GM19035 (cell line): ENCODE measurements at regions not wholly inside any gene's neighbourhood (a gene's known extent, or its start where the extent isn't known, plus 50 kb on each side); places are given as distances from the start of the nearest gene placed in this dataset.

Source experiments
- ATAC-seq: cut with Tn5 transposase; IDR thresholded peaks from one replicate; pipeline ENCODE4 v1.9.1; 2021; ENCODE audit not compliant: unreplicated experiment

- ATAC-seq: no peak
Observed at GRCh38 chr5:32984851-32985610, 273.9 kb downstream of the NPR3 start.

- ATAC-seq: no peak
Observed at GRCh38 chr5:32989815-32990214, 278.7 kb downstream of the NPR3 start.

DNA sequence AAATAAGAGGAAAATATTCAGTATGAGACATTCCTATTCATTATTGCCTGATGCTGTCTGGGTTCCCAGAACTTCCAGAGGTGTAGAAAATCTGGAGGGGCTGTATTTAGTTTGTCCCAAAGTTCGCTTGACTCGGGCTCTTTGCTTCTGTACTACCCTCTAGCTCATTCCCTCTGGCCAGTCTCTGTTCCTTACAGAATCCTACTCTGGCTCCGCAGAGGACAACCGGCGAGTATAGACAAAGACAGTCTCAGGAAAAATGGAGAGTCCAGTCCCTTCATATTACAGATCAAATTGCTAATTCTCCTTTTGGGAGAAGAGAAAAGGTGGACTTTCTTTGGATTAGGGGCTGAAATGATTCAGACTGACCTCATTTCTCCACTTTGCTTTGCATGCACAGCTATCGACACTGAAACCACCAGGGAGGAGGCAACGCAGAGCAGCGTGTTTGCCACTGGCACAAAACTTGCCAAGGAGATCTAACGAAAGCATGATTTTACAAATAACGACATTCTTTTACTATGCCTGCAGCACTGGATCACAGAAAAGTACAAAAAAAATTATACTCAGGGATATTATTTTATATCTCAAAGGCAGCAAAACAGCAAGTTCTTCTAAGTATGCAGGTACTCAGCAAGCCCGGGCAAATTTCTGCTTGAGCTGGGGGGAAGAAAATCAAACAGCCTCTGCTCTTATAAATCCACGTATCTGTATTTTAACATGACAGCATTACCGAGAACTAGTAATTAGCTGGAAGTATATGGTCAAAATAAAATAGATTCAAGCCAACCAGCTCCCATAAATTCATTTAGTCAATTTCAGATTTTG is 279.7 kb downstream of the NPR3 start:
- ATAC-seq: no peak

GRCh38 chr5:32991421-32991815 is 280.3 kb downstream of the NPR3 start:
- no peak for ATAC-seq

DNA sequence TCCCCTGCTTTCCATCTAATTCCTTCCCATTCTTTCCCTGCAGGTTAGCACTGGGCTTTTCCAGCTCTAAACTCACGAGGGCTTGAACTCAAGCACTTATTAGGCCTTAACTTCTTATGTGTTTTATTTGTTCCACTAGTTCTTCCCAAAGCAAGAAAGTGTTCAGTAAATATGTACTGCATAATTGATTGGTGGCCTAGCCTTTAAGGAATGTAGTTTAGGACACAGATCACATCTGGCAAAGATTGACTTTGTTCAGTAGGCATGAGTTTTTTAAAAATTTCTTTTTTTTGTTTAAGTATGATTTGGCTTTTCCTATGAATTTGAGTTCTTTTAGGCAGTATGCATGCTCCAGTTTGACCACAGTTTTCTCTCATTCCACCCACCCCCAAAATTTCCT is 285.2 kb downstream of the NPR3 start:
- ATAC-seq: no peak

DNA sequence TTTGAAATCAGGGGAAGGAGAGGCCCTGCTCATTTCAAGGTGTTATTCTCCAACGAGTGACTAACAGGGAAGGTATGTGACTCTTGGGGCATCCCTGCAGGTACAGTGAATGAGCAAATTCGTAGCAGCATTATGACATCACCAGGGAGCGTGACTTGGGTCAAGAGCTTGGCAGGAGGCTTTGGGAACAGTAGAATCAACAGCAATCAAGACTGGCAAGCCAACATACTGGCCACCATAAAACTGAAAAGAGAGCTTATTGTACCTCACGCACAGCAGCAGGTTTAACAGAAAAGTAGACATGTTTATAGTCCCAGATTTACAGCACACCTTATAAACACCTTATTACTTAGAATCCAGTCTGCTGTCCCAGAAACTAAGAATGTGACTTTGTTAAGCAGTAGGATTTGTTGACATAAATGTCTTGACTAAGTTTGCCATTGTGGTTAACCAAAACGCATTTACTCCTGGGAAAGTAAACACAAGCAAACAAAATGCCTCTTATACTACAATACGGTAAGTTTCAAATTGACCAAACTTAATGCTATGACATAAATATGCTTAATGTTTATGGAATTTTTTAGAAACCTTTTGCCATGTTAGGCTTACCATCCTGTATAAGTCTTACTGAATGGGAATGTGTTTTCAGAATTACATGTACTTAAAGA is 297.8 kb downstream of the NPR3 start:
- no peak for ATAC-seq

DNA sequence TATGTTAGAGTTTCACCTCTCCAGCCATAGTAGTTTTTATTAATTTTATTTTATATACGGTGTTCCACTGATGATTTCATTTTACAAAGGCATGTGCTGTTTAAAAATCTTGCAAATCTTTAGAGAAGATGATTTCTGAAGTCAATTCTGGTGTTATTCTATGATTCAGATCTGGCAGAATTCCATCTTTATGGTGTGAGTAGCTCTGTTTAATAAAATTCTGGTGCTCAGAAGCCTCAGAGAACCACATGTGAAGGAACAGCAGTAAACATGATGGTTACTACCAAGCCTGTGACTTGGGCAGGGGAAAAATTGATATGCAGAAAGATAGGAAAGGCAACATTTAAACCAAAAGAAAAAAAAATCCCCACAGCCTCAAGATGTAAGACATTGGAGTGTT is 299.7 kb downstream of the NPR3 start:
- no peak for ATAC-seq

DNA sequence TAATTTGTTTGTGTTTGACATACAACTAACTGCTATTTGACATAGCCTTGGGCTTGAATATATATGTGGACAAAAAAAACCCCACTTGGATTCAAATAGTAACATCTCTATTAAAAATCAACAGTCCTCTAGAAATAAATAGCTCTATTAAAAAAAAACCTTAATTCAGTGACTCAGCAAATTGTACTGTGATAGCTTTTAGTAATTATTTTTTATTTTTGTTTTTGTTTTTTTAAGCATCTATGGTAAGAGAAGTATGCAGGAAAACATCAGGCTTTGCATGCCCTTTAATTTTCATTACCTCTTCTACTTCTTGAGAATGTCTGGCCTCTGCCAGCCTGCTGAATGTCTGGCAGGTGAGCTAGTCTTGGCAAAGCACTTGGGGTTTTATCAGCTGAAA is 300.7 kb downstream of the NPR3 start:
- no peak for ATAC-seq

GRCh38 chr5:33023649-33024048 is 312.5 kb downstream of the NPR3 start:
- no peak for ATAC-seq

DNA sequence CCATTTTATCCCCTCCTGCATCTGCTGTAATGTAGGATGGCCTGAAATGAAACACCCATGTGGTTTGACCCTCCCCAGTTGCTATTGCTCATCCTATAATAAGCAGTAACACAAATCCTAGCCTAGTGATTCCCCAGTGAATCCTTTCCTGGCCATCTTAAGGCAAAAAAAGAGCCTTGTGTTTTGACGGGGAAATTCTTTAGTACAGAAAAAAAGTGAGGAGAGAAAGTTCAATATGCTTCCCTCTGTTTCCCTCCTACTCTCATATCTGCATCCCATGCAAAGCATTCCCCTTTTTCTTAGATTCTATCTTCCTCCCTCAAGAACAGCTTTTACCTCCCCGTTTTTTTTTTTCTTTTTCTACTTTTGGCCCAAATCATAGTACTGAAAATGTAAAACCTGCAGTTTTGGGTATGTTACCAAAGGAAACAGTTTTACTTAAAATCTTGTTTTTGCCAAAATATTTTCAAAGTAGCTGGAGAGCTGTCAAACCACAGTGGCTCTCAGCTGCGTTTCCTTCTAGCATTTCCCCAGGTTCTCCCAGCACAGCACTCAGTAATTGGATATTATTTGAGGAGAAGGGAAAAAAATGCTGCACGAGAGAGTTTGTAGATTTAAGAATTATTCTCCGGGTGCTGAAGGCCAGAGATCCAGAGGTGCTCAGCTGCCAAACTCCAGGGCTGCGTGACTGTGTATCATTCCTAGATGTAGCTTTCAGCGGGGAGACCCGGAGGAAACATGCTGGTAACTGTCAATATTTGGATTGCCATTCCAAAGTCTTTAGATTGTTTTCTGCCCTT is 321.4 kb downstream of the NPR3 start:
- ATAC-seq: no peak

- ATAC-seq: no peak
Observed at GRCh38 chr5:33033516-33033915, 322.4 kb downstream of the NPR3 start.

DNA sequence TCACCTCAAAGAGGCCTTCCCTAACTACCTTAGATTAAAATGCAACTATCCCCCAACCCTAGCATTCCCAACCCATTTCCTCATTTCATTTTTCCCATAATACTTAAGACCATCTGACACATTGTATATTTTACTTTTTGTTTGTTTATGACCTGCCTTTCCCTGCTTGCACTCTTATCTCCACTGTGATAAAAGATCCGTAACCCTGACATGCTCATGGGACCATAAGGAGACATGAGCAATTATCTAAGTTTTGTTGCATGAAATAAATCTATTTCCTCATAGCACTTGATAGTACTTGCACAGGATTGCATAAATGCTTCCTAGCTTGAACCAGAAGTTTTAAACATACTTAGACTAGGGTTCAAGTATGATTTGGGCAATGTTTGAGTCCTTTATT is 323.7 kb downstream of the NPR3 start:
- no peak for ATAC-seq

DNA sequence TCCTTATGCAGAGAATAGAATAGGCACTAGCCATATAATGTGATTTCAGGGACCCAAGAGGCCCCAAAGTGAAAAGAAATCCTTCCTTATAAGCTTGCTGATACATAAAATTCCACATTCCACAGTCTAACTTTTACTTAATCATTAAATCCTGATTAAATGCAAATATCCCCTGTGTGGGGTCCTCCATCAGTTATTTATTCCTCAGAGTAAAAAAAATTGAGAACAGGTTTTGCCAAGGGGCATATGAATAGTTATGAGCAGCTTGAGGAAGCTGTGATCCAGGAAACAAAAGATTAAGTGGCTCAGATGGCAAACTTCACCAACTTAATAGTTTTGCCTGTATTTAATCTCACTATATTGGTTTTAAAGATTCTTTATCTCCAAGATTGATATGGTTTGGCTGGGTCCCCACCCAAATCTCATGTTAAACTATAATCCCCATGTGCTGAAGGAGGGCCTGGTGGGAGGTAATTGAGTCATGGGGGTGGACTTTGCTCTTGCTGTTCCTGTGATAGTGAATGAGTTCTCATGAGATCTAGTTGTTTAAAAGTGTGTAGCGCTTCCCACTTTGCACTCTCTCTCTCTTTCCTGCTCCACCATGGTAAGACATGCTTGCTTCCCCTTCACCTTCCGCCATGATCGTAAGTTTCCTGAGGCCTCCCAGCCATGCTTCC is 324.9 kb downstream of the NPR3 start:
- no peak for ATAC-seq

DNA sequence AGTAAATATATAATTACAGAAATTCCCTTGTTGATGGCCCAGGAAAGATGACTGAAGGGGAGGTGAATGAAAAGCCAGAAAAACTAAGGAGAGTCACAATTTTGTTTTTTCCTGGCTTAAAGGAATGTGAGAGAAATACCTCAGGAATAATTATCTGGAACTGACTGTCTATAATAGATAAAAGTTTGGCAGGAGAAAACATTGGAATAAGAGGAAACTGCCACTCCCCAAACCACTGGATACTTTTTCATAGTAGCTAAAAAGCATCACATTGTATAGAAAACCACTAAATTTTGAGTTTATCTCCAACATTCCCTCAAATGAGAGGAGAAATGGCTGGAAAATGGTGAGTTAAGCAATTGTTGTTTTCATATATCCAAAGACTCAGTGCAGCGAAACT is 326.0 kb downstream of the NPR3 start:
- no peak for ATAC-seq

DNA sequence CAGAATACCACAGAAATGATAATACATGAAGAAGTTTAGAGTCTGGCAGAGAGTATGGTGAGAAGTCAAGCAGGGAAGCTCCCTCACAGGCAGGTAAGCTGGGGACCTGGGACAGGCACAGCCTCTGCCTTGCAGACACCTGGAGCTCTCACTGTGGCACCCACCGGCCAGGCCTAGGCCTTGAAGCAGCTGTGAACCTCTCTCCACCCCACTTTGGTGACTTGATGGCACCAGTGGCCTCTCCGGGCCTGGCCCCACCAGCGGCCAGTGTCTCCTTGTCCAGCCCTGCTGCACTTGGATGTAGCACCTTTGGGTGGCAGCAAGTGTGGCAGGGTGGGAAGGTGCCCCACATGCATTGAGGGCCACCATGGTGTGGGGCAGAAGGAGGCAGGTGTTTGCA is 330.5 kb downstream of the NPR3 start:
- no peak for ATAC-seq

DNA sequence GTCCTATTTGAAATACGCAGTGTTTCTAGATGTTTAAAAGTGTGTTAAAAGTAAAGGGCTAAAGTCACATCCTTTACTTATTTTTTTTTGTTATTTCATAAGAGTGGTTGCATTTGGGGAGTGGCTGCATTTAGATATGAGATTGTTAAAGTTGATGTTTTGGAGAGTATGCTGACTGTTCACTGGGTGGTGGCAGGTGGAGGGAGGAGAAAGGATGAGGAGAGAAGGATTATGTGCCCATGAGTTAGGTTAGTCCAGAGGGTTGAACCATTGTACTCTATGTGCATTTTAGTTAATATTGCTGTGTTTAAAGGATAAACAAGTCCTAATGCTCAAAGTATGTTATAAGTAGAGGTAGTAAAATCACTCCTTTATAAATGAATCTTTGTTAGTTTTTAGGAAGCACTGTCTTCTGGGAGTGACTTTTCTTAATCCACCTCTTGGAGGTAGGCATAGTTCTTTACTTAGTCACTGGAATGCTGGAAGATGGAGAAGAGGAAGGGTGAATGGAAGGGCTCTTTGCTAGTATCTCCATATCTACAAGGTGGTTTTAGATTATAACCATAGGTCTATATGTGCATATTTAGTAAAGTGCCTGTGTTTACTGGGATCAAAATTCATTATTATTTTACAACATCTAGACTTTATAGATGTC is 332.3 kb downstream of the NPR3 start:
- ATAC-seq: no peak

DNA sequence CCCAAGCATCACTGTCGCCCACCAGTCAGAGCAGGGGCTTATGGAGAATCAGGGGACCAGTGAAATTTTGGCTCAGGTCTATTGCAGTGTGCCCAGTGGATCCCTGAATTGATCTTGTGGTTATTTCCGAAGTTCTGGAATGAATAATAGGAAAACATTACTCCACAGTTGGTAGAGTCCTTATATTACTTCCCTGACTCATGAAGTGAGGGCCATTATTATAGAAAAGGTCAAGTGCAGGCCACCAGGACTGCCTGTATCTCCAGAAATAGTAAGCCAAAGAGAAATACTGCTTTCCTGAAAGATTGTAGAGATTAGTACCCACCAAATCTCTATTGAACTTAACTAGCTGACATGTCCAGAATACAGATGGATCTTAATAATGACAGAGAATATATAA is 335.0 kb downstream of the NPR3 start:
- no peak for ATAC-seq

GRCh38 chr5:33048315-33048714 is 337.2 kb downstream of the NPR3 start:
- no peak for ATAC-seq

DNA sequence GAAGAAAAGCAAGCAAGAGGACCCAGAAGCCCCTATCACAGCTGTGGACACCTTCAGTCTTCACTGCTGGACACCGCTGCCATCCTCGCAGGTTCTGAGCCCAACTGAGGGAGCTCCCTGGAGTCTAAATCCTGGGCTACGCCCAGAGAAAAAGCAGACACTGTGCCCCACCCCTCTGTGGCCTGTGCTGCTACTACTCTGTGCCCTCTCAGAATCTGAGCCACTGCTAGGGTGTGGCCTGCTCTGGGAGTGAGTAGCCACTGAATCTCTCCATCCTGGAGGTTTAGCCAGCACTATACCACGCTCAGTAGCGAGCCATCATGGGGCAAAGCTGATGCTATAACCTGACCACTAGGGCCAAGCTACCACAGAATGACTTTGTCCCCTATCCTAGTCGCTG is 338.2 kb downstream of the NPR3 start:
- ATAC-seq: no peak

- ATAC-seq: no peak
Observed at GRCh38 chr5:33049842-33050241, 338.7 kb downstream of the NPR3 start.
